Colon (tissue), 2 donors: ENCODE measurements at regions not wholly inside any gene's neighbourhood (a gene's known extent, or its start where the extent isn't known, plus 50 kb on each side); places are given as distances from the start of the nearest gene placed in this dataset.
"Not testable (repeated sequence)": the region's sequence is repeated elsewhere in the genome, so short reads cannot be mapped to it uniquely, and the experiment has no call there.

Experiments
- FAIRE-seq: peaks from 2 replicates; lab custom pipeline; 2012; peaks lifted over from hg19 to GRCh38; lab: Jason Lieb, UNC
- donor health status: control.
- donor health status: control.

DNA sequence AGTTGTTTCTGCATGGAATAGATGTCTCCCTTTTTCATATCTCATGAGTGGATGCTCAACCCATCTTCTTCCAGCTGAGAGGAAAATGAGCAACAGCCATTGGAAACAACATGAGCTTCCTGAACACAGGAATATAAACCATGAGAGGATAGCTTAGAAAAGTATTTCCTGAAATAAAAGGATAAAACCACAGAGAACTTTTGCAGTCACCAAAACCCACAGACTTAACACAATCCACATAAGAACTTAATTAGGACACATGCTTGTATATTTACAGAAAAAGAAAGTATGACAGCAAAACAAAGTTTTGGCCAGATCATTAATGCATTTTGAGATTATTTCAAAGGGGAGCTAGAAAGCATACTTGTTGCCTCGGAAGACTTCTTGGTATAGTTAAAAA is 180.5 kb upstream of the RASGRP1 start:
- FAIRE-seq: no peak

DNA sequence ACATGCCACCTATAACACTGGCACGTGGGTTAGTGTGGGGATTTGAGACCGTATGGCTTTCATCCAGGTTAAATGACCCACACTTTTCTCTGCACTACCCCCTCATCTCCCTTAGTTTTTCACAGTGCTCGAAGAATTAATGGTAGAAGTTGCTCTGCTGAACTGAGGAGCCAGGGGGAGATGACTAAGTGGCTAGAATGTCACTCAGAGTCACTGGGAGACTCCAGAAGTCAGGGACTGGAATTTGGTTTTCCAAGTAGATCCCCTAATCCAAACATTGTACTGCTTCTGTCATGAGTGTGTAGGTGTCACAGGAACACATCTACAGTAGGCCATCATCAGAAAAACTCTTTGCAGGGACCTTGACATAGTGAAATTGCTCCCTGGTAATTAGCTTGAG is 181.0 kb upstream of the RASGRP1 start:
- FAIRE-seq: no peak

DNA sequence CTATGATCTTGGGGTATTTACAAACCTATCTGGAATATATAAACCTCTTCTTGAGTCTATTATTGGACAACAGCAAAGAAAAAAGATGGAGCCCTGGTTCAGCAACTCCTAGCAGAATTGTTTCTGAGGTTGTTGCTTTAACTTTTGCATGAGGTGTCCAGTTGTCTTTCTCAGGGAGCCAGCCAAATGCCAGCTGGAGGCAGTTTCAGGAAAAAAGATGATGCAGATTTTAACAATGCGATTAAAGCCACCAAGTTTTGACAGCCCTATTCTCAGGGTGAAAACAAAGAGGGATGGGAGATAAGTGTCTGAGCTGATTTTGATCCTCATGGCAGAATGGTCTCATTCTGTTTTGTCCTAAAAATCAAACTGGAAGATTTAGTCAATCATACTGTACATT is 181.6 kb upstream of the RASGRP1 start:
- no peak for FAIRE-seq

DNA sequence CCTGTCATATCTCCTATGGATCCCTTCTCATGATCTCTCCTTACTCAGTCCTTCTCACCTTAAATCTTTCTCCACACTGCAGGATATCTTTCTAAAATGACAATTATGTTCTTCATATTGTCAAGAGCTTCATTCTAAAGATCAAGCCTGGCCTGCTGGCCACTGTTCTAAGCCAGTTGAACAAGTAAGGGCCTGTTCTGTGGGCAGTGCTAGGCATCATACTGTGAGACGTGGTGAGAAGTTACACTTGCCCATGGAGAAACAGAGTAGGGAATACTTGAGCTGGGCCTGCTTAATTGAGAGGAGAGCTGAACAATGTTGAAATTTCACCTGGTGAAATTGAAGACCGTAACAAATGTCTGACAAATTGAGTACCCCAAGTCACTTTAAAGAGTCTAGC is 184.1 kb upstream of the RASGRP1 start:
- no peak for FAIRE-seq

DNA sequence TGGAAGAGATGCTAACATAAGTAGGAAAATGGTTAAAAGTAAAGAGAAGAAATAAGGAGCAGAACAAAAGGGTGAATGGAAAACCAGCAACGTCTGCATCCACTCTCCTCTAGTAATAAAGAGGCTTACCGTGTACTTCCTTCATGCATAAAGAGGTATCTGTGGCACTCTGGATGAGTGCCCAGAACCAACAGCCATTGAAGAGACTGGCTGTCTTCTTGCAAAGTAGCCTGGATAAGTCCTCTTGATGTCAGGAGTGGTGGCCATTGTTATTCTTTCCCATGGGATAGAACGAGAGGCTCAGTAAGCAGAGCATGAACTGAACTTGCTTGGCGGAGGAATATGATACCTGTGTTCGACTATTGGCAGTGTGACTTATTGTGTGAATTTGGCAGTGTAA is 186.2 kb upstream of the RASGRP1 start:
- FAIRE-seq: no peak

DNA sequence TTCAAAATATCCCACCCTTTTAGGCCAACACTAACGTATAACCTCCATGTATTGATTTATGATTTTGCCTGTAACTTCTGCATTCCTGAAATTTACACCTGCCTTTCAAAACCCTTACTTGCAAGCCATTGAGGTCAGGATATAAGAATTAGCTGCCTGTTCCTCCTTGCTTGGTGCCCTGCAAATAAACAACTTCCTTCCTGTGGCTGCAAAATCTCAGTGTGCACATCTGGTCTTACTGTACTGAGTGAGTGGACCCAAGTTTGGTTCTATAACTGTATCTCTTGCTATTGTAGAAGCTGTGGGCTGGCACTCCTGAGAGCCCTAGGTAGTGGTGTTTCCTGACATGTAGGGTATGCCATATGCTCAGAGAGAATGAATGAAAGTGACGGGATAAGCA is 191.1 kb upstream of the RASGRP1 start:
- no peak for FAIRE-seq

DNA sequence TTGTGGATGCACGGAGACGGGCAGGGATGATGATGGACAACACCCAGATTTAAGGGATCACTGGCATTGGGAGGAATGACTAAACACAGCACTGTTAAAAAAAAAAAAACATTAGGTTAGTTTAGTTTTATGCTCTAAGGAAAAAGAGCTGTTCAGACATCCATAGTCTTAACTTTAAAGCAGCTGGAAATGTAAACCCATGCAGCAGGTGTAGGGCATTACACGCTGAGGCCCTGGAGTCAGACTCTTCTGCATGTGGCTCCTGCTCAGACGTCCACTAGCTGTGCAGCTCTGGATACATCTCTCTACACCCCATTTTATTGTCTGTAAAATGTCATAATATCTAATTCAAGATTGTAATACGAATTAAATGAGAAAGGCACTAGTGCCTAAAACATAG is 191.8 kb upstream of the RASGRP1 start:
- FAIRE-seq: no peak

DNA sequence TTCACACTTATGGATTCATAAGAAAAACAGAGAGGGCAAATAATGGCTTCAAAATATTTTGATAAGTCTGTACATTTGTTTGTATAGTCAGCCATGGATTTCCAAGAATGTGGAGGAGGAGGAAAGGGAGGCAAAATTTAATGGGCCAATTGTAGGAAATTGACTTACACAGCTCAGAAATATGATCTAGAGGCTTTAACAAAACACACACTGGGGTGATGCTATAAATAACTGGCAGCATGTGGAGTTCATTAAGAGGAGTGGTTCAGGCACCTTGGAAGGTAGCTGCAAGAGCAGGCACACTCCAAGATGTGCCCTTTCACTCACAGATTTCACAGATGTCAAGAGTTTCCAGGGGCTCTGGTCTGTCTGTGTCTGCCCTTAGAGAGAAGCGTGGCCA is 193.4 kb upstream of the RASGRP1 start:
- FAIRE-seq: no peak

DNA sequence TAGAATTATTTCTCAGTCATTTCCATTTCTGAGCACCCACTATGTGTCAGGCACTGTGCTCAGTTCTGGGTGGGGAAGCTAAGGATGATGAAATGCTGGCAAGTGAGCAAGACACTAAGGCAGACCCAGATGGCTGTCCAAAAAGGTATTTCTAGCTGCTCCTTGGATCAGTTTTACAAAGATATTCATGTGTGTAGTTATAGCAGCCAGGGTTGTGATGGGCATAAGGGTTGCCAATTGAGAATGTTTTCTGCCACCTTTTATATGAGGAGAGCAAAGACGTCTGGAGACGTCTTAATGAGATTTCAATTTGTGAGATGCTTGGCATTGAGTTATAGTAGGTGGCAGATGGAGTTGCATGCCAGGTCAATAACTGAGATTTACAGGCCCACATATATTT is 197.1 kb upstream of the RASGRP1 start:
- no peak for FAIRE-seq

DNA sequence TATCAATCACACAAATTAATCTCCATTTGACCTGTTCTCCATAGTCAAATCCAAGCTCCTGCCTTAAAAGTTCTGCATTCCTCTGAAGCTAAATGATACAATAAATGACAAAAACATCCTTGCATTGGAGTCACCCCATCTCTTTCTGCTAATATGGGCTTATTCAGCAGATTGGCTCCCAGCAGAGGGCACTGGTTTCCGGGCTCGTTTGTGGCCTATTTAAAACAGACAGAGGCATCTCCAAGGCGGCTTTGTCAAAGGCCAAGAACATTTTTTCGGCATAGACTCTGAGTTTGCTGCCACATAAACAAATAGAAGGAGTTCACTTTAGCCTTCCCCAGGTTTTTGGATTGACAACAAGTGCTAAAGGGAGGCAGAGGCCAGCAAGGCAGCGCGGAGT is 204.4 kb upstream of the RASGRP1 start:
- FAIRE-seq: no peak

DNA sequence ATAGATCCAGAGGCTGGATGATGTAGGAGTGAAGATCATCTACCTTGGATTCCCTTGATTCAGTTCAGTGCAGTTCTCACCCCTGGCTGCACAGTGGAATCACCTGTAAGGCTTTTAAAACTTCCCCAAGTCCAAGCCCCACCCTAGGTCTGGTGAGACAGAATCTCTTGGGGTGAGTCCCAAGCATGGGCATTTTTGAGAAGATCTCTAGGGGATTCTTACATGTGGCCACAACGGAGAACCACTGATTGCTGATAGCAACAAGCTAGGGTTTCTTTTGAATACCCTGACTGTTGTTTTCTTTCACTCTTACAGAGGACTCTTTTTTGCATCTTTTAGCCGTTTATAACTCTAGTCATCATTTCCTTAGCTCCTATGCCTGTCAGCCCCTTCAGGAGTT is 204.9 kb upstream of the RASGRP1 start:
- no peak for FAIRE-seq

DNA sequence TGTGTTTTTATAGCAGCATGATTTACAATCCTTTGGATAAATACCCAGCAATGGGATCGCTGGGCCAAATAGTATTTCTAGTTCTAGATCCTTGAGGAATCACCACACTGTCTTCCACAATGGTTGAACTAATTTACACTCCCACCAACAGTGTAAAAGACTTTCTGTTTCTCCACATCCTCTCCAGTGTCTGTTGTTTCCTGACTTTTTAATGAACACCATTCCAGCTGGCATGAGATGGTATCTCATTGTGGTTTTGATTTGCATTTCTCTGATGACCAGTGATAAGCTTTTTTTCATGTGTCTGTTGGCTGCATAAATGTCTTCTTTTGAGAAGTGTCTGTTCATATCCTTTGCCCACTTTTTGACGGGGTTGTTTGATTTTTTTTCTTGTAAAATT is 209.5 kb upstream of the RASGRP1 start:
- not testable (repeated sequence) for FAIRE-seq

DNA sequence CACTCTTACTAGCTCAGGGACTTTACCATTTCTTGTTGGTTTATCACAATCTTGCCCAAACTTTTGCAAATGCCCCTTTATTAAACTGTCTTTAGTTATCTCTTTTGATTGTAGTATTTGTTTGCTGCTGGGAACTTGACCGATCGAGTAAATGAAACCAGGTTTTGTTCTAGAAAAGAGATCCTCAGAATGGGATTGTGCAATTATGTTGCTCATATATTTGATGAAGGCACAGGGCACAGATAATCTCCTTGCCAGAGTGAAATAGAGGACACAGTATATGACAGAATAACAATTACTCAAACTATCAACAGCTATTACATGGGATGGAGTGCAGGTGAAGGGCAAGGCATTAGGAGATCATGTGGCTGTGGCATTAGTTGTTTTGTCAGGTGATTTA is 216.6 kb upstream of the RASGRP1 start:
- FAIRE-seq: no peak

DNA sequence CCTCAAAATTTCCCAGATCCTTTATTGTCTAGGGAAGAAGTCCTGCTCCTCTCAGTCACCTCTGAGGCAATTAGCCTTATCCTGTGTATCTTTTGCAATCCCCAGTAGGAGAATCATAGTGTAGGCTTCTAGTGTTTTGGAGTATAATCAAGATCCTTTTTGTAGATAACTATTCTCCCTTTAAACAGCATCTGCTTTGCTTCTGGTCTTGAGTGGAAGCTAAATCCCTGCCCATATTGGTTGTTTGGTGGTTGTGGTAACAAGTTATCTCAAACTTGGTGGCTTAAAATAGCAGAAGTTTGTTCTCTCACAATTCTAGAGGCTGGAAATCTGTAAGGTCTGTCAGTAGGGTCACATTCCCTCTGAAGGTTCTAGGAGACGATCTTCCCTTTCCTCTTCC is 217.5 kb upstream of the RASGRP1 start:
- no peak for FAIRE-seq

DNA sequence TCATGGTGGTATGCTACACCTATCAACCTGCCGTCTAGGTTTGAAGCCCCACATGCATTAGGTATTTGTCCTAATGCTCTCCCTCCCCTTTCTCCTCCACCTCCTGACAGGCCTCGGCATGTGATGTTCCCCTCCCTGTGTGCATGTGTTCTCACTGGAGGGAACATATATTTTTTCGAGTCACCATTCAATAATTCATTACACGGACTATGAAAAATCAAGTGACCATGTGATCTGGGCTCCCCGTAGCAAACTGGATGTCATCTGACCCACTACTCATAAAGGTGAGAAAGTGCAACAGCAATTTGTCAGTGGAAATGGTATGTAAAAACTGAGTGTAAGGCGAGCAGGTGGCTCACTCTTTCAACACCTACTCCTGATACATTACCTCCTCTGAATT is 224.3 kb upstream of the RASGRP1 start:
- no peak for FAIRE-seq

DNA sequence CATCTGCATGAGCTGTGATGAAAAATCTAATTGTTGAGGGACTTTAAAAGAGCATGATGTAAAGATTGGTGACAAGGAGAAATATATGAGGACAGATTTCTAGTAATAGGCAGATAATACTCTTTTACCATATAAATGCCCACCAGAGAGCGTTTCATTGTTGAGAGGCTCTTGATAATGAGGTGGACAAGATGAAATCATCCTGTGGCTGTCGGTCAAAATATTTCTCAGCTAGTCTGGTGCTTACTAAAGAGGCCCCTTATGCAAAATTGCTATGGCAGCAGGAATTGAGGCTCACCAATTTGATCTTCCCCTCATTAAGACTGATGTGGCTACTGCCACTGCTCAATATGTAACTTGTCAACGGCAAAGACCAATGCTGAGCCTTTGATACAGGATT is 225.0 kb upstream of the RASGRP1 start:
- no peak for FAIRE-seq

DNA sequence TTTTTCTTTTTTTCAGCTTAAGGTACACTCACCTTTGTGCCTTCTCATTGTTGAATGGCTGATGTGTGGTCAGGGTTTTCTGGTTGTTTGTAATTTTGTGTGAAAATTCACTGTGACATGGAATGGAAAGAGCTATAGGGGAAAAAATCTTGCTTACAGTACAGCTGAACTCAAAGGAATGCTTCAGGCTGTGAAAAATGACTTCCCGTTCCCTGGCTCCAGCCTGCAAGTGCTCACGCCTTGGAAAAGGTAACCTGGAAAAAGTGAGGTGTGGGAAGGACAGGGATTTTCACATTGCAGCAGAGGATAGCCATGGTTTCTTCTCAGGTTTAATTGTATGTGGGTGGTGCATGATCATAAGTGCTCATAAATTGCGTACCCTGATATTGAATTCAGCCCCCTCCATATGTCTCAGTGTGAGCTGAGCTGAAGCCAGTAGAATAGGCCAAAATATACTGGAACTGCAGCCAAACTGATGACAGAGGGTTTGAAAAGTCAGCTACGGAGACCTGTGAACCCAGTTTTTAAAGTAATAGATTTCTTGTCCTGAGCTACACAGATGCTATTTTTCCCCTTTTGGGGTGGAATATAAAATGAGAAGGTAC is 228.7 kb upstream of the RASGRP1 start:
- FAIRE-seq: no peak

DNA sequence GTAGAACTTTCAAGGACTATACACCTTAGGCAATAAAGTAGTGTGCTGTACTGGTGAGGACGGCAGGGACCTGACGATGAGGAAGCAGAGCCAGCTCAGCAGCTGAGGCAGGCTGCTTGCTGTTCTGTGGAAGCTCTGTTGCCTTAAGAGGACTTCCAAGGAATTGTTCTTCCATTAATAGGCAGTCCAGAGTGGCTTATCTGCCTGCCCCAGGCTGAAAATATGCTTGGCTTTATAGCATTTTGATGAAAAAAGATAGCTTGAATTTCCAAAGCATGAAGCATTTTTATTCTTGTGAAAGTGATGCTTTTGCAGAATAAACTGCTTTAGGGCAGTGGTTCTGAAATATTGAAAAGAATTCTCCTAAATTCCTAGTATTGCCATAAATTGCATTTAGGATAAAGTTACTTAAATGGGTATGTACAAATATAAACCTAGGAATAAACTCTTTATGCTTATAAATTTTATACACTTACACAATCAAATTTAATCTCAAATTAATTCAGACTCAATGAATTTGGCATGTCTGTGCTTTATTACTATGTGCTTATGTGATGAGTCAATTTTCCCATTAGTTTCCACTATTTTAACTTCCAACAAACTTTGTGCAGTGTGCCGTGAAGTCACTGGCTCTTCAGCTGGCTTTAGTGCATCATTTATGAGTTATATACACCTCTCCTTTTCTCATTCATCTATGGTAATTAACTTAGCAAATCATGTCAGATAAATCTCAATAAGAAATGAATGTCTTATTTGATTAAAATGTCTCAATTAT is 231.0 kb upstream of the RASGRP1 start:
- no peak for FAIRE-seq

DNA sequence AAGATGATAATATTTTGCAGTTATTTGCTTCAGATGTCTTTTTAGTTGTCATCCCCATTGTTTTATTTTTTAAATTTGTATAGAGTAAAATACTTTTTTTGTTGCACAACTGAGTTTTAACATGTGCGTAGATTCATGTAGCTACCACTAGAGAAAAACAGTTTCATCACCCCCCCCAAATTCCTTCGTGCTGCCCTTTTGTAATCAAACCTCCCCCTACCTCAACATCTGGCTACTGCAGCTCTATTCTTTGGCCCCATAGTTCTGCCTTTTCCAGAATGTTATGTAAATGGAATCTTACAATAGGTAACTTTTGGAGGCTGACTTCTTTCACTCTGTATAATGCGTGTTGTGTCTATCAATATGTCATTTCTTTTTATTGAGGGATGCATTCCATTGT is 232.0 kb upstream of the RASGRP1 start:
- FAIRE-seq: no peak

DNA sequence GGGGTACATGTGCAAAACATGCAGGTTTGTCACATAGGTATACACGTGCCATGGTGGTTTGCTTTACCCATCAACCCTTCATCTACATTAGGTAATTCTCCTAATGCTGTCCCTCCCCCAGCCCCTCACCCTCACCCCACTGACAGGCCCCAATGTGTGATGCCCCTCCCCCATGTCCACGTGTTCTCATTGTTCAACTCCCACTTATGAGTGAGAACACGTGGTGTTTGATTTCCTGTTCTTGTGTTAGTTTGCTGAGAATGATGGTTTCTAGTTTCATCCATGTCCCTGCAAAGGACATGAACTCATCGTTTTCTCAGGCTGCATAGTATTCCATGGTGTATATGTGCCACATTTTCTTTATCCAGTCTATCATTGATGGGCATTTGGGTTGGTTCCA is 232.9 kb upstream of the RASGRP1 start:
- not testable (repeated sequence) for FAIRE-seq

DNA sequence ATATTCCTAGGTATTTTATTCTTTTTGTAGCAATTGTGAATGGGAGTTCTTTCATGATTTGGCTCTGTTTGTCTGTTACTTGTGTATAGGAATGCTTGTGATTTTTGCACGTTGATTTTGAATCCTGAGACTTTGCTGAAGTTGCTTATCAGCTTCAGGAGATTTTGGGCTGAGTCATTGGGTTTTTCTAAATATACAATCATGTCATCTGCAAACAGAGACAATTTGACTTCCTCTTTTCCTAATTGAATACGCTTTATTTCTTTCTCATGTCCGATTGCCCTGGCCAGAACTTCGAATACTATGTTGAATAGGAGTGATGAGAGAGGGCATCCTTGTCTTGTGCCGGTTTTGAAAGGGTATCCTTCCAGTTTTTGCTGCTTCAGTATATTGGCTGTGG is 234.6 kb upstream of the RASGRP1 start:
- FAIRE-seq: not testable (repeated sequence)

DNA sequence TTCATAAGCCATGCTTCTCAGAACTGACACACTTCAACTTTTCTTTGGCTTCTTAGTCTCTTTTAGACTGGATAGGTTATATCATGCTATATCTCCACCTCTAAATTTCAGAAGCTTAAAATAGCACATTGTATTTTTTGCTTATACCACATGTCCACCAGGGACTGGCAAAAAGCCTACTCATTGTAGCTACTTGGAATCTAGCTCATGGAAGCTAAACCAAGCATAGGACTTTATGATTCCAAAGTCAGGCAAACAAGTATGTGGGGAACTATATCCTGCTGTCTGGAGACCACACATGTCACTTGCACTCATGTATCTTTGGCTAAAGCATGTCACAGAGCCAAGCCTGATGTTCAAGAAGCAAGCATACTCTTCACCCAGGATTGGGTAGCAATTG is 245.0 kb upstream of the RASGRP1 start:
- no peak for FAIRE-seq

DNA sequence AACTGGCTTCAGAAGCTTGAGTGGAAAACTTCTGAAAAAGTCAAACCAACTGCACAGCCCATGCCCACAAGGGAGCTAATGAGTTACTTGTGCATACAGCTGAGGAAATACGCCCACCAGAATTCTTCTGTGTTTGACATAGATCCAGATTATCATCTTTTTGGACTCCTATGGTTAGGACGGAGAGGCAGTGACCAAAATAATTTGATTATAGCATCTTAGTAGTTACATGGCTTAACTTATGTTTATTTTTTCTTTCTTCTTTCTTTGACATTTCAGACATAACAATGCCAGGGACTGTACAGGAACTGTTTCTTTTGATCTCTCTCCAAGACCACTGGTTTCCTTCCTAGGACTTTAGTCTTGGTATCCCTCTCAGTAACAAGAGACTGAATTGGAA is 246.1 kb upstream of the RASGRP1 start:
- no peak for FAIRE-seq

DNA sequence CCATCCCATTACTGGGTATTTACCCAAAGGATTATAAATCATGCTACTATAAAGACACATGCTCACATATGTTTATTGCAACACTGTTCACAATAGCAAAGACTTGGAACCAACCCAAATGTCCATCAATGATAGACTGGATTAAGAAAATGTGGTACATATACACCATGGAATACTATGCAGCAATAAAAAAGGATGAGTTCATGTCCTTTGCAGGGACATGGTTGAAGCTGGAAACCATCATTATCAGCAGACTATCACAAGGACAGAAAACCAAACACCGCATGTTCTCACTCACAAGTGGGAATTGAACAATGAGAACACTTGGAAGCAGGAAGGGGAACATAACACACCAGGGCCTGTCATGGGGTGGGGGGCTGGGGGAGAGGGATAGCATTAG is 249.6 kb upstream of the RASGRP1 start:
- FAIRE-seq: not testable (repeated sequence)
